ENCODE measurements at regions not wholly inside any gene's neighbourhood (a gene's known extent, or its start where the extent isn't known, plus 50 kb on each side); places are given as distances from the start of the nearest gene placed in this dataset.

DNA sequence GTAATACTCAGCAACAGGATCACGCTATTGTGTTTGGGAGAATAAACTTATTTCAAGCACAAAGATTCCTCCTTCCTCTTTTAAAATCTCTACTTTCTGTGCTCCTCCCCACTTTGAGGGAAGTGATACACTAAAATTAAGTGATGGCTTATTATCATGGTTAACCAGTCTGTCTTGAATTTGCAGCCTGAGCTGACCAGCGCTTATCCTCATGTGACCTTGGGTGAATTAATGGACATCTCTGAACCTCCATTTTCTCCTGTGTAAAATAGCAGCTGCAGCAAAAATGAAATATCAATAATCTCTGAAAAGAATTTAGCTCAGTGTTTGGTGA, 222.6 kb downstream of the BCAS1 start:
- Histone ChIP-seq H3K9me3 (ENCODE audit: control insufficient read depth, low read depth, low read length) (no peaks in the 10 kb centered on the region), H3K9ac (ENCODE audit: extremely low read depth, insufficient read length, low read length) (no peak overlapping the region), H2BK15ac (ENCODE audit: low read depth, low read length) (no peak overlapping the region), H4K91ac (ENCODE audit: insufficient read length, low read depth, low read length) (no peak overlapping the region), H3K4me1 (ENCODE audit: insufficient read depth, low read length) (no peaks in the 10 kb centered on the region; the same call in 1 of the 2 replicates), H3K14ac (ENCODE audit: insufficient read depth, low read length) (no peak overlapping the region), H2BK20ac (ENCODE audit: low read depth, low read length, poor library complexity, severe bottlenecking) (no peak overlapping the region), H3K27me3 (ENCODE audit: insufficient read depth, low read length) (no peaks in the 10 kb centered on the region), H3K27ac (ENCODE audit: insufficient read length, low read depth, low read length) (no peak overlapping the region), H4K5ac (ENCODE audit: insufficient read length, low read depth, low read length) (no peak overlapping the region), H3K56ac (ENCODE audit: insufficient read length, low read depth, low read length) (no peak overlapping the region), H3K79me1 (ENCODE audit: insufficient read depth, low read depth, low read length, poor library complexity, severe bottlenecking) (no peaks in the 10 kb centered on the region), H4K8ac (replicated peaks; ENCODE audit: insufficient read length, low read depth, low read length) (no peak overlapping the region), H3K79me2 (ENCODE audit: insufficient read depth, low read length) (no peaks in the 10 kb centered on the region), H2BK12ac (ENCODE audit: insufficient read length, low read depth, low read length) (no peak overlapping the region), H2BK120ac (ENCODE audit: low read depth, low read length, poor library complexity, severe bottlenecking) (no peak overlapping the region), H2BK5ac (ENCODE audit: insufficient read length, low read length) (no peak overlapping the region), H3K18ac (ENCODE audit: insufficient read length, low read depth, low read length) (no peak overlapping the region), H3K23me2 (ENCODE audit: insufficient read length, low read depth, low read length, poor library complexity, severe bottlenecking) (no peaks in the 10 kb centered on the region), H3K23ac (ENCODE audit: insufficient read length, low read depth, low read length) (no peak overlapping the region), H2AK5ac (ENCODE audit: insufficient read length, low read length) (no peak overlapping the region), H3K4ac (ENCODE audit: low read depth, low read length) (no peak overlapping the region), H3T11ph (ENCODE audit: low read length) (no peak overlapping the region), H2AFZ (ENCODE audit: low read length) (no peak overlapping the region), H4K20me1 (ENCODE audit: control insufficient read depth, insufficient read depth, insufficient read length) (no peaks in the 10 kb centered on the region), H3K4me2 (ENCODE audit: insufficient read depth, insufficient read length, low read length) (no peak overlapping the region)
- no peak for DNase-seq
- H3K9me3 Mint-ChIP-seq, result 0 out of 5 replicates have a peak, but pooled peaks cover 0 to under 1% of the 10 kb centered on the region in 2 experiments
- peaks cover 8 to 9% of the 10 kb centered on the region in 2 experiments; a peak in 3 of 4 replicates for H3K4me1 Mint-ChIP-seq
- no CpG with 5 or more reads among the region's 2 CpGs for WGBS (ENCODE audit: extremely low coverage, insufficient read length, low lambda C conversion rate)
- H3K27me3 Mint-ChIP-seq (ENCODE audit: low read depth), result peaks cover under 1% of the 10 kb centered on the region; the same call in 1 of the 2 replicates
- TF ChIP-seq, protein P1, sequence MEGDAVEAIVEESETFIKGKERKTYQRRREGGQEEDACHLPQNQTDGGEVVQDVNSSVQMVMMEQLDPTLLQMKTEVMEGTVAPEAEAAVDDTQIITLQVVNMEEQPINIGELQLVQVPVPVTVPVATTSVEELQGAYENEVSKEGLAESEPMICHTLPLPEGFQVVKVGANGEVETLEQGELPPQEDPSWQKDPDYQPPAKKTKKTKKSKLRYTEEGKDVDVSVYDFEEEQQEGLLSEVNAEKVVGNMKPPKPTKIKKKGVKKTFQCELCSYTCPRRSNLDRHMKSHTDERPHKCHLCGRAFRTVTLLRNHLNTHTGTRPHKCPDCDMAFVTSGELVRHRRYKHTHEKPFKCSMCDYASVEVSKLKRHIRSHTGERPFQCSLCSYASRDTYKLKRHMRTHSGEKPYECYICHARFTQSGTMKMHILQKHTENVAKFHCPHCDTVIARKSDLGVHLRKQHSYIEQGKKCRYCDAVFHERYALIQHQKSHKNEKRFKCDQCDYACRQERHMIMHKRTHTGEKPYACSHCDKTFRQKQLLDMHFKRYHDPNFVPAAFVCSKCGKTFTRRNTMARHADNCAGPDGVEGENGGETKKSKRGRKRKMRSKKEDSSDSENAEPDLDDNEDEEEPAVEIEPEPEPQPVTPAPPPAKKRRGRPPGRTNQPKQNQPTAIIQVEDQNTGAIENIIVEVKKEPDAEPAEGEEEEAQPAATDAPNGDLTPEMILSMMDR (conservative IDR thresholded peaks at IDR 0.05), result no peak
- H3K27ac Mint-ChIP-seq, result no peak overlapping the region
- peaks cover 0 to under 1% (median under 1%) of the 10 kb centered on the region in 3 experiments; a peak in 1 of 7 replicates for H3K36me3 Mint-ChIP-seq (ENCODE audit: insufficient read depth in 1 of 3, low read depth in 3 of 3)
- no peak overlapping the region for H3K4me3 Mint-ChIP-seq
